ENCODE measurements at regions not wholly inside any gene's neighbourhood (a gene's known extent, or its start where the extent isn't known, plus 50 kb on each side); places are given as distances from the start of the nearest gene placed in this dataset.

GRCh38 chr10:109723305-109723704 is 200.0 kb downstream of the XPNPEP1 start:
- no peak overlapping the region for H3K4me3 ChIP-seq
- no peaks in the 10 kb centered on the region for H3K79me2 ChIP-seq
- TF ChIP-seq EZH2 (IDR thresholded peaks at IDR 0.05; ENCODE audit: borderline replicate concordance) (no peak), EZH2phosphoT487 (IDR thresholded peaks at IDR 0.05; ENCODE audit: low read depth, severe bottlenecking, unreplicated experiment) (no peak)
- TF ChIP-seq, protein P1, sequence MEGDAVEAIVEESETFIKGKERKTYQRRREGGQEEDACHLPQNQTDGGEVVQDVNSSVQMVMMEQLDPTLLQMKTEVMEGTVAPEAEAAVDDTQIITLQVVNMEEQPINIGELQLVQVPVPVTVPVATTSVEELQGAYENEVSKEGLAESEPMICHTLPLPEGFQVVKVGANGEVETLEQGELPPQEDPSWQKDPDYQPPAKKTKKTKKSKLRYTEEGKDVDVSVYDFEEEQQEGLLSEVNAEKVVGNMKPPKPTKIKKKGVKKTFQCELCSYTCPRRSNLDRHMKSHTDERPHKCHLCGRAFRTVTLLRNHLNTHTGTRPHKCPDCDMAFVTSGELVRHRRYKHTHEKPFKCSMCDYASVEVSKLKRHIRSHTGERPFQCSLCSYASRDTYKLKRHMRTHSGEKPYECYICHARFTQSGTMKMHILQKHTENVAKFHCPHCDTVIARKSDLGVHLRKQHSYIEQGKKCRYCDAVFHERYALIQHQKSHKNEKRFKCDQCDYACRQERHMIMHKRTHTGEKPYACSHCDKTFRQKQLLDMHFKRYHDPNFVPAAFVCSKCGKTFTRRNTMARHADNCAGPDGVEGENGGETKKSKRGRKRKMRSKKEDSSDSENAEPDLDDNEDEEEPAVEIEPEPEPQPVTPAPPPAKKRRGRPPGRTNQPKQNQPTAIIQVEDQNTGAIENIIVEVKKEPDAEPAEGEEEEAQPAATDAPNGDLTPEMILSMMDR (IDR thresholded peaks at IDR 0.05; ENCODE audit: poor library complexity): no peak
- no peak overlapping the region for H3K27ac ChIP-seq
- WGBS (ENCODE audit: low lambda C conversion rate, missing lambda C conversion rate): 62% methylated on average over 3 of the region's 3 CpGs
- no peaks in the 10 kb centered on the region for H3K9me2 ChIP-seq (replicated peaks; ENCODE audit: insufficient read depth)
- no peak for DNase-seq (ENCODE audit: low spot score)
- H3K9me3 ChIP-seq (ENCODE audit: low read depth): no peaks in the 10 kb centered on the region
- H3K27me3 ChIP-seq: no peaks in the 10 kb centered on the region
- H3K36me3 ChIP-seq (replicated peaks; ENCODE audit: insufficient read depth, low read depth): no peaks in the 10 kb centered on the region
- H3K4me1 ChIP-seq (ENCODE audit: insufficient read depth): no peaks in the 10 kb centered on the region
- no peaks in the 10 kb centered on the region for H4K20me1 ChIP-seq (ENCODE audit: insufficient read depth, poor library complexity, severe bottlenecking)
- no peak overlapping the region for H2AFZ ChIP-seq
- no peak overlapping the region for H3K4me2 ChIP-seq

DNA sequence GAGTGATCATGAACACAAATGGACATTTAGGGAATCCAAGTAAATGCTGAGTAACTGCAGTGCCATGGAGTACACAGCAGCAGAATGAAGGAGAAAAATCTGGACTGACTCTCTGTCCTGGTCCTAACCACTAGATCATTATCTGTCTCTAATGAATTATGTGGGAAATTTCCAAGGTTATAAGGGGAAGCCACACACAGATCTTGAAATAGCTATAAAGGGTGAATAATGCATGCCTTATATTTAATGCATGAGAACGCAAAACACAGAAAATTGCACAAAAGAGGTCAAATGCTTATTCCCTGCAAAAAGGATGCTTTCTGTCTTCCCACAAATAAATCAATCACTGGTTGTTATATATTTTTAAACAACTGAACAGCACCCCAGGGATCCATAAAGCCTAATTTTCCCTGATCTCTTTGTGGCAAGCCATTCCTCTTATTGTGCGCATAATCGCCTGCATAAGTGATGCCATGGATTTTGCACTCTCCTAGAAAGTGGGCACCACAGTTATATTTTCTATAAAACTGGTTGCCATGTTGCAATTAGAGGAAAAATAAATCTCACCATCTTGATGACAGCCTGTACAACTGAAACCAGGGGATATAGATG is 201.8 kb downstream of the XPNPEP1 start:
- Histone ChIP-seq H4K20me1 (ENCODE audit: insufficient read depth, poor library complexity, severe bottlenecking) (no peaks in the 10 kb centered on the region), H3K27me3 (no peaks in the 10 kb centered on the region), H3K9me3 (ENCODE audit: low read depth) (no peaks in the 10 kb centered on the region), H3K27ac (no peak overlapping the region), H3K36me3 (replicated peaks; ENCODE audit: insufficient read depth, low read depth) (no peaks in the 10 kb centered on the region), H3K4me3 (no peak overlapping the region), H2AFZ (no peak overlapping the region), H3K79me2 (no peaks in the 10 kb centered on the region), H3K4me1 (ENCODE audit: insufficient read depth) (no peaks in the 10 kb centered on the region), H3K9me2 (replicated peaks; ENCODE audit: insufficient read depth) (no peaks in the 10 kb centered on the region), H3K4me2 (no peak overlapping the region)
- TF ChIP-seq EZH2 (IDR thresholded peaks at IDR 0.05; ENCODE audit: borderline replicate concordance) (no peak), EZH2phosphoT487 (IDR thresholded peaks at IDR 0.05; ENCODE audit: low read depth, severe bottlenecking, unreplicated experiment) (no peak)
- TF ChIP-seq, protein P1 (IDR thresholded peaks at IDR 0.05; ENCODE audit: poor library complexity): no peak
- WGBS (ENCODE audit: low lambda C conversion rate, missing lambda C conversion rate): 88% methylated on average over 3 of the region's 3 CpGs
- DNase-seq (ENCODE audit: low spot score): no peak

- WGBS (ENCODE audit: low lambda C conversion rate, missing lambda C conversion rate): 67% methylated on average over 1 of the region's 1 CpG
- H2AFZ ChIP-seq: no peak overlapping the region
- no peaks in the 10 kb centered on the region for H3K36me3 ChIP-seq (replicated peaks; ENCODE audit: insufficient read depth, low read depth)
- no peak for TF ChIP-seq EZH2phosphoT487 (IDR thresholded peaks at IDR 0.05; ENCODE audit: low read depth, severe bottlenecking, unreplicated experiment)
- TF ChIP-seq EZH2 (IDR thresholded peaks at IDR 0.05; ENCODE audit: borderline replicate concordance): no peak
- TF ChIP-seq, protein P1 (IDR thresholded peaks at IDR 0.05; ENCODE audit: poor library complexity): no peak
- H3K9me2 ChIP-seq (replicated peaks; ENCODE audit: insufficient read depth): no peaks in the 10 kb centered on the region
- DNase-seq (ENCODE audit: low spot score): no peak
- H3K79me2 ChIP-seq: no peaks in the 10 kb centered on the region
- no peaks in the 10 kb centered on the region for H3K9me3 ChIP-seq (ENCODE audit: low read depth)
- H3K4me3 ChIP-seq: no peak overlapping the region
- no peaks in the 10 kb centered on the region for H3K4me1 ChIP-seq (ENCODE audit: insufficient read depth)
- H3K27ac ChIP-seq: no peak overlapping the region
- no peaks in the 10 kb centered on the region for H4K20me1 ChIP-seq (ENCODE audit: insufficient read depth, poor library complexity, severe bottlenecking)
- H3K27me3 ChIP-seq: no peaks in the 10 kb centered on the region
- H3K4me2 ChIP-seq: no peak overlapping the region
Observed at GRCh38 chr10:109706026-109706560, 217.2 kb downstream of the XPNPEP1 start.
